ENCODE measurements at regions not wholly inside any gene's neighbourhood (a gene's known extent, or its start where the extent isn't known, plus 50 kb on each side); places are given as distances from the start of the nearest gene placed in this dataset.

- Histone ChIP-seq H4K20me1 (ENCODE audit: insufficient read depth) (no peaks in the 10 kb centered on the region), H3K79me2 (ENCODE audit: insufficient read depth) (no peaks in the 10 kb centered on the region), H3K4me2 (no peak overlapping the region), H3F3A (replicated peaks; ENCODE audit: insufficient read depth) (no peaks in the 10 kb centered on the region), H3K36me3 (replicated peaks in 1 of 2; ENCODE audit: control insufficient read depth in 1 of 2, insufficient read depth in 2 of 2, low read length in 1 of 2) (no peaks in the 10 kb centered on the region), H3K9ac (no peak overlapping the region), H3K9me2 (no peaks in the 10 kb centered on the region), H3K27me3 (ENCODE audit: insufficient read depth) (no peaks in the 10 kb centered on the region; the same call in 1 of the 2 replicates), H3K4me1 (ENCODE audit: control insufficient read depth in 1 of 2, insufficient read depth in 2 of 2, low read depth in 1 of 2, low read length in 1 of 2) (no peaks in the 10 kb centered on the region), H3K9me3 (no peaks in the 10 kb centered on the region), H2AFZ (ENCODE audit: low read depth) (no peak overlapping the region), H3K4me3 (ENCODE audit: low read depth in 2 of 2, low read length in 1 of 2) (no peak overlapping the region), H3K27ac (ENCODE audit: low read depth in 2 of 2, low read length in 1 of 2) (no peak overlapping the region)
- ChIA-PET CTCF (no interaction called here), POLR2A (no interaction called here)
- DNase-seq = no peak
- TF ChIP-seq RCOR1 (IDR thresholded peaks at IDR 0.05; ENCODE audit: low read length) (no peak), NRF1 (IDR thresholded peaks at IDR 0.05; ENCODE audit: low read depth, low read length) (no peak), USF2 (IDR thresholded peaks at IDR 0.05; ENCODE audit: borderline replicate concordance, low read depth, low read length) (no peak), EP300 (IDR thresholded peaks at IDR 0.05; ENCODE audit: borderline replicate concordance in 1 of 2, low read depth in 1 of 2, low read length in 1 of 2) (no peak), EZH2phosphoT487 (IDR thresholded peaks at IDR 0.05; ENCODE audit: borderline replicate concordance, low read depth) (no peak), SIN3A (IDR thresholded peaks at IDR 0.05; ENCODE audit: borderline replicate concordance, low read depth, low read length) (no peak), RFX5 (IDR thresholded peaks at IDR 0.05; ENCODE audit: low read length) (no peak), FOSL2 (IDR thresholded peaks at IDR 0.05; ENCODE audit: borderline replicate concordance, low read depth) (no peak), FOXM1 (IDR thresholded peaks at IDR 0.05; ENCODE audit: low read depth) (no peak), TAF1 (IDR thresholded peaks at IDR 0.05; ENCODE audit: borderline replicate concordance, low read depth, low read length) (no peak), MXI1 (IDR thresholded peaks at IDR 0.05; ENCODE audit: low read depth, low read length) (no peak), TEAD4 (IDR thresholded peaks at IDR 0.05; ENCODE audit: borderline replicate concordance, insufficient read depth) (no peak), POLR2AphosphoS5 (IDR thresholded peaks at IDR 0.05; ENCODE audit: low read depth, low read length) (no peak), PBX3 (IDR thresholded peaks at IDR 0.05) (no peak), GATA2 (CRISPR knock-in tag; IDR thresholded peaks at IDR 0.05) (no peak), JUND (IDR thresholded peaks at IDR 0.05) (no peak), MEF2A (IDR thresholded peaks at IDR 0.05; ENCODE audit: borderline replicate concordance, low read depth) (no peak), YY1 (IDR thresholded peaks at IDR 0.05; ENCODE audit: low read depth) (no peak), RAD21 (IDR thresholded peaks at IDR 0.05; ENCODE audit: low read length) (no peak)
- WGBS (ENCODE audit: low lambda C conversion rate) = 8% methylated on average over 4 of the region's 4 CpGs
These were observed 189.8 kb upstream of the FOXQ1 start for GRCh38 chr6:1122083-1122482.

- no peak overlapping the region for H3K4me2 ChIP-seq
- WGBS (ENCODE audit: low lambda C conversion rate) = 10% methylated on average over 2 of the region's 2 CpGs
- no peak overlapping the region for H3K9ac ChIP-seq
- no peaks in the 10 kb centered on the region for H3K36me3 ChIP-seq (replicated peaks in 1 of 2; ENCODE audit: control insufficient read depth in 1 of 2, insufficient read depth in 2 of 2, low read length in 1 of 2)
- H3K27ac ChIP-seq (ENCODE audit: low read depth in 2 of 2, low read length in 1 of 2) = no peak overlapping the region
- no peaks in the 10 kb centered on the region; the same call in 1 of the 2 replicates for H3K27me3 ChIP-seq (ENCODE audit: insufficient read depth)
- ChIA-PET CTCF (no interaction called here), POLR2A (no interaction called here)
- H3K4me1 ChIP-seq (ENCODE audit: control insufficient read depth in 1 of 2, insufficient read depth in 2 of 2, low read depth in 1 of 2, low read length in 1 of 2) = no peaks in the 10 kb centered on the region
- H3K9me2 ChIP-seq = no peaks in the 10 kb centered on the region
- H3K79me2 ChIP-seq (ENCODE audit: insufficient read depth) = no peaks in the 10 kb centered on the region
- no peak for DNase-seq
- no peaks in the 10 kb centered on the region for H3K9me3 ChIP-seq
- H4K20me1 ChIP-seq (ENCODE audit: insufficient read depth) = no peaks in the 10 kb centered on the region
- H3F3A ChIP-seq (replicated peaks; ENCODE audit: insufficient read depth) = no peaks in the 10 kb centered on the region
- TF ChIP-seq FOXJ3 (CRISPR knock-in tag; IDR thresholded peaks at IDR 0.05) (no peak), SMC3 (IDR thresholded peaks at IDR 0.05; ENCODE audit: low read depth, low read length) (no peak), ZBTB33 (IDR thresholded peaks at IDR 0.05; ENCODE audit: borderline replicate concordance, low read depth) (no peak), MEF2A (IDR thresholded peaks at IDR 0.05; ENCODE audit: borderline replicate concordance, low read depth) (no peak), NFIC (IDR thresholded peaks at IDR 0.05; ENCODE audit: borderline replicate concordance) (no peak), GATA2 (CRISPR knock-in tag; IDR thresholded peaks at IDR 0.05) (no peak)
- no peak overlapping the region for H3K4me3 ChIP-seq (ENCODE audit: low read depth in 2 of 2, low read length in 1 of 2)
- no peak overlapping the region for H2AFZ ChIP-seq (ENCODE audit: low read depth)
These were observed 193.6 kb upstream of the FOXQ1 start for GRCh38 chr6:1118287-1118647.

Data from SK-N-SH (cell line).